ENCODE measurements at regions not wholly inside any gene's neighbourhood (a gene's known extent, or its start where the extent isn't known, plus 50 kb on each side); places are given as distances from the start of the nearest gene placed in this dataset.
A peak's percentile ranks its signal among the peaks of the same experiment; 100 is the strongest.

DNA sequence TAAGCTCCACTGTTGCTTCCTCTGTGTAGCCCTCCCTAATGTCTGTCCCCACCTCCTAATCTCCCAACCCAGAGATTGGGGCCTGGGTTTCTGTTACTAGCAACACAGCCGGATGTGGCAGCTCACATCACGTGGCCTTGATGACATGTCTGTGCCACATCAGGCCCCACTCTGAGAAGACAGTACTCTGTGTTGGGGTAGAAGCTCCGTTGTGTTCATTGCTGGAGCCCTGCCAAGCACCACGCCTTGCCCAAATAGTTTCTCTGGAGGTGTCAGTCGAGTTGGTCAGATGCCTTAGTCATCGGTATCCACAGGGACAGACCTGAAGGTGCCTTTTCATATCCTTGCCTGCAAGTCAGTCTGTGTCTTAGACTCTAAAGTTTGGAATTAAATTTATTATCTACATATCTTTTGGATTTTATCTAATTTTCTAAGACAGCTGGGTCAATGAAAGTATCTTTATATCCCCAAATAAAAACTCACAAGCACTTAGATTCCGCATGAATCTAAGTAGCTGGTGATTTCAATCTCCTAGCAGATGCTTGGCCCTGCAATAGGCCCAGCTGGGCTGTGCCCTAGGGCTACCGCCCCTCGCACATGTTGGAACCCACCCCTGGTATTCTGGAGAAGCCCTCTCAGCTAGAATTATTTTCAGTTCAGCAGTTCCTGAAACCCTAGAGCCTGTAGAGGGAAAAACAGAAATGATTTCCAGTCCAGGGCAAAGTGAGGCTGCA, 204.0 kb upstream of the TSHZ3 start:
- TF ChIP-seq CTCF (IDR thresholded peaks at IDR 0.05; ENCODE audit: insufficient read depth, low read depth, low read length, missing control alignments), result no peak
- no peak overlapping the region for H3K4me3 ChIP-seq (ENCODE audit: low read length)
- peak; percentile 5 for DNase-seq (ENCODE audit: low read depth)

GRCh38 chr19:31553846-31554215, 204.6 kb upstream of the TSHZ3 start:
- no peak overlapping the region for H3K4me3 ChIP-seq (ENCODE audit: low read length)
- DNase-seq (ENCODE audit: low read depth), result no peak
- TF ChIP-seq CTCF (IDR thresholded peaks at IDR 0.05; ENCODE audit: insufficient read depth, low read depth, low read length, missing control alignments), result no peak

GRCh38 chr19:31554360-31554759, 205.1 kb upstream of the TSHZ3 start:
- no peak for TF ChIP-seq CTCF (IDR thresholded peaks at IDR 0.05; ENCODE audit: insufficient read depth, low read depth, low read length, missing control alignments)
- no peak overlapping the region for H3K4me3 ChIP-seq (ENCODE audit: low read length)
- DNase-seq (ENCODE audit: low read depth), result no peak

- TF ChIP-seq CTCF (IDR thresholded peaks at IDR 0.05; ENCODE audit: insufficient read depth, low read depth, low read length, missing control alignments), result no peak
- no peak overlapping the region for H3K4me3 ChIP-seq (ENCODE audit: low read length)
- no peak for DNase-seq (ENCODE audit: low read depth)
Measured at GRCh38 chr19:31555634-31556215, 206.5 kb upstream of the TSHZ3 start.

- TF ChIP-seq CTCF (IDR thresholded peaks at IDR 0.05; ENCODE audit: insufficient read depth, low read depth, low read length, missing control alignments), result no peak
- DNase-seq (ENCODE audit: low read depth), result no peak
- H3K4me3 ChIP-seq (ENCODE audit: low read length), result no peak overlapping the region
Measured at GRCh38 chr19:31559494-31559893, 210.3 kb upstream of the TSHZ3 start.

- no peak for TF ChIP-seq CTCF (IDR thresholded peaks at IDR 0.05; ENCODE audit: insufficient read depth, low read depth, low read length, missing control alignments)
Measured at GRCh38 chr19:31560086-31561060, 211.1 kb upstream of the TSHZ3 start.

More at GRCh38 chr19:31560086-31561060, 211.1 kb upstream of the TSHZ3 start:
- H3K4me3 ChIP-seq (ENCODE audit: low read length), result no peak overlapping the region
- DNase-seq (ENCODE audit: low read depth), result no peak

Measured in epithelial cell of esophagus (primary cell).